ENCODE measurements at regions not wholly inside any gene's neighbourhood (a gene's known extent, or its start where the extent isn't known, plus 50 kb on each side); places are given as distances from the start of the nearest gene placed in this dataset.
"Not testable (repeated sequence)": the region's sequence is repeated elsewhere in the genome, so short reads cannot be mapped to it uniquely, and the experiment has no call there.

DNA sequence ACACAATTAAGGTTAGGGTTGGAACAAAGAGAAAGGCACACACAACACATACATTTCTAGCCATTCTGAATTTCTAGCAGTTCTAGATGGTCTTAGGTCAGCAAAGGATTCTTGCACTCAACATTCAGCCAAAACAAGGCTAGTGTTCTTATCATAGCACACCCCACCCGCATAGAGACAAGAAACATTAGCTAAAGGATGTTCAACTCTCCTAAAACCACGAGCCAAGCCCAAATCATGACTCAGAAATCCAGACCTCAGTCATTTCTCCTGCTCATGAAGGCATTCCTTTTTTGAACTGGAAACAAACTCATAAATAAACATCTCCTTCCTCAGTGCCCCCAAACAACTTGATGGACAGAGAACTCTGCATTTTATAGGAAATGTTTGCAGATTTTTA, 293.0 kb upstream of the NOTCH2NLA start:
- H3K36me3 Mint-ChIP-seq (ENCODE audit: low read depth); ATAC-seq (ENCODE audit: low read depth); H3K4me1 Mint-ChIP-seq; H3K9me3 Mint-ChIP-seq; DNase-seq; intact Hi-C loops (cut with micrococcal nuclease); H3K4me3 Mint-ChIP-seq; CTCF ChIA-PET; POLR2A ChIA-PET; H3K27me3 Mint-ChIP-seq; H3K27ac Mint-ChIP-seq: not testable (repeated sequence)

DNA sequence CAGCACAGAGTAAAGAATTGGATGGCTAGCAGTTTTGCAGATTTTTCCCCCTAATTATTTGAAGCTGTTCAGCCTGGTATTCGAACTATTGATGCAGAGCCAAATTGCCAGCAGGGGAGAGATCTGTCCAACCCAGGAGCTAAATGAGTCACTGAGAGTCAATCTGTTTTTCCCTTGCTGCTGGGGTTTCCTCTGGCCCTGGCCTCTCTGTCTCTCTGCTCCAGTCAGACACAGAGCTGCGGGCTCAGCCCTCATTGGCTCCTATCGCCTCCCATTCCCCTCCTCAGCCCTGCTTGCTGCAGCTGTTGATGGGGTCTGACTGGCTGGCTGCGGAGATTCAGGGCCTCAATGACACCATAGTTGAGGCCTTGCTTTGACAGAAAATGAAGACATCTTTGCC, 284.9 kb upstream of the NOTCH2NLA start:
- H3K9me3 Mint-ChIP-seq; H3K36me3 Mint-ChIP-seq (ENCODE audit: low read depth); intact Hi-C loops (cut with micrococcal nuclease); DNase-seq; ATAC-seq (ENCODE audit: low read depth); H3K27ac Mint-ChIP-seq; H3K4me3 Mint-ChIP-seq; CTCF ChIA-PET; POLR2A ChIA-PET; H3K4me1 Mint-ChIP-seq; H3K27me3 Mint-ChIP-seq: not testable (repeated sequence)

DNA sequence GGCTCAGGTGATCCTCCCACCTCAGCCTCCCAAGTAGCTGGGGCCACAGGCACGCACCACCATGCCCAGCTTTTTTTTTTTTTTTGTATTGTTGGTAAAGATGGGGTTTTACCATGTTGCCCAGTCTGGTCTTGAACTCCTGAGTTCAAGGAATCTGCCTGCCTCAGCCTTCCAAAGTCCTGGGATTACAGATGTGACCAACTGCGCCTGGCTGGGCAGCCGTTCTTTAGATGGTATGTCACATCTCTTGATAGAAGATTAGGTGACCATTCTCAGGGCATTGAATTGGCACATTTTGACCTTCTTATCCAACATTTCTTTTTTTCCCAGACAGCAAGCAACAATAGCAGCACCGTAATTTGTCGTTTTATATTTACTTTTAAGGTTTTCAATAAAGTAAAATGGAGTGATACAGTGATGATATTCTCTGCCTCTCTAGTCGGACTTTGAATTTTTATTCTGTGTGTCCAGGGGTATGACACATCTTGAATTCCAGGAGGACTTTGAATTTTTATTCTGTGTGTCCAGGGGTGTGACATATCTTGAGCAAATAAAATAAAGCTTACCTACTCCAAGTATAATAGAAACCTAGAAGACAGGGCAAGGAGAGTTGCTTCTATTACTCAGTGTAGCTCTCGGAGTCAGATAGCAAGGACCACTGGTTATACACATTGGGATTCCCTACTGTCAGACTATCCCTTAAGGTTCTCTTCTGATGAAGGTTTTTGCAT, 282.4 kb upstream of the NOTCH2NLA start:
- H3K27me3 Mint-ChIP-seq; CTCF ChIA-PET; H3K9me3 Mint-ChIP-seq; POLR2A ChIA-PET; H3K4me3 Mint-ChIP-seq; H3K36me3 Mint-ChIP-seq (ENCODE audit: low read depth); intact Hi-C loops (cut with micrococcal nuclease); ATAC-seq (ENCODE audit: low read depth); H3K4me1 Mint-ChIP-seq; H3K27ac Mint-ChIP-seq; DNase-seq: not testable (repeated sequence)

DNA sequence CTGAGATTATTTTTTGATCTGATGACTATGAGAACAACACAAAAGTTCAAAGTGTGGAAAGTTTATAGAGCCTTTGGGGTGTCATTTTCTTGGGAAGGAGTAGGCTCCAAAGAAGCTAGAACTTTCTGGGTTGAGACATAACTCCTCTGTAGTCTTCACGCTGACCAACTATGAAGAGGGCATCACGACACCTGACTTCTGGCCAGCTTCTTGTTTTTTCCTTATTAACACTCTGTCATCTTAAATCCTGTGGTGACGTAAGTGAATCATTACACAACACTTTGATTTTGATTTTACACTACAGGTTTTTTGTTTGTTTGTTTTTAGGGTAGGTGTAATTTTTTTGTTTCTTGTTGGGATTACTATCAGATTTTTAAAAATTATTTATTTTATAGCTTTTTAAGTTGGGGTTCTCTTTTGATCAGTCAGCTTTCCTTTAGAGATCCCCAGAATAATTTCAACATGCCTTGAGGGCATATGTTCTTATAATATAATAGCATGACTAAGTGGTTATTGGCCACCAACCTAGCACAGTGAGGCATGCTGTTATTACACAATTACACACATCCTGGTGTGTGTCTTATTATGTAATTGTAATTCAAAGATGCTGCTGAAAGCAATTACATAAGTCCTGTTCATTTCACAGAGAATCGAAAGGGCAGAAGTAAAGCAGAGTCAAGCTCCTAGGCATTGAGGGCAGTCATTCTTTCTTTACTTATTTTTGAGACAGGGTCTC, 281.6 kb upstream of the NOTCH2NLA start:
- DNase-seq; H3K4me1 Mint-ChIP-seq; intact Hi-C loops (cut with micrococcal nuclease); H3K9me3 Mint-ChIP-seq; H3K27me3 Mint-ChIP-seq; POLR2A ChIA-PET; H3K4me3 Mint-ChIP-seq; ATAC-seq (ENCODE audit: low read depth); CTCF ChIA-PET; H3K36me3 Mint-ChIP-seq (ENCODE audit: low read depth); H3K27ac Mint-ChIP-seq: not testable (repeated sequence)

DNA sequence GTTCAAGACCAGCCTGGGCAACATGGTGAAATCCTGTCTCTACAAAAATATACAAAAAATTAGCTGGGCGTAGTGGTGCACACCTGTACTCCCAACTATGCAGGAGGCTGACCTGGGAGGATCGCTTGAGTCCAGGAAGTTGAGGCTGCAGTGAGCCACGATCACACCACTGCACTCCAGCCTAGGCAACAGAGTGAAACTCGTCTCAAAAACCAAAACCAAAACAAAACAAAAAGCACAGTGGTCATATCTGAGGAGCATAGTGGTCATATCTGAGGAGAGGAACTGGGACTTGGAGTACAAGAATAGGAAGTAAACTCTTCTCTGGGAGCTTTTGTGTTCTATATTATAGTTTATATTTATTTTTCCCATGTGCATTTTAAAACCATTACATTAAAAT, 275.3 kb upstream of the NOTCH2NLA start:
- intact Hi-C loops (cut with micrococcal nuclease); POLR2A ChIA-PET; ATAC-seq (ENCODE audit: low read depth); H3K36me3 Mint-ChIP-seq (ENCODE audit: low read depth); H3K27ac Mint-ChIP-seq; H3K27me3 Mint-ChIP-seq; H3K4me3 Mint-ChIP-seq; H3K9me3 Mint-ChIP-seq; H3K4me1 Mint-ChIP-seq; CTCF ChIA-PET; DNase-seq: not testable (repeated sequence)

DNA sequence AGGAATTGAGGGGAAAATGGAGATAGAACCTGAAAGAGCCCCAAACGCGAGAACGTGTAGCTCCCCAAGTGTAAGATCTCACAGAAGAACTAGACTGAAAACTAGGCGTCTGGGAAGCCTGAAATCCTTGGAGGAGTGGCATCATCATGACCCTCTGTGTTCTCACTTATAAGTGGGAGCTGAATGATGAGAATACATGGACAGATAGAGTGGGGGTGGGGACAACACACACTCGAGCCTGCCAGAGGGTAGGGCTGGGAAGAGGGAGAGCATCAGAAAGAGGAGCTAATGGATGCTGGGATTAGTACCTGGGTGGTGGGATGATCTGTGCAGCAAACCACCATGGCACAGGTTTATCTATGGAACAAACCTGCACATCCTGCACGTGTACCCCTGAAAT, 258.7 kb upstream of the NOTCH2NLA start:
- H3K4me3 Mint-ChIP-seq; H3K4me1 Mint-ChIP-seq; H3K27me3 Mint-ChIP-seq; intact Hi-C loops (cut with micrococcal nuclease); ATAC-seq (ENCODE audit: low read depth); H3K36me3 Mint-ChIP-seq (ENCODE audit: low read depth); H3K9me3 Mint-ChIP-seq; DNase-seq; CTCF ChIA-PET; H3K27ac Mint-ChIP-seq; POLR2A ChIA-PET: not testable (repeated sequence)

DNA sequence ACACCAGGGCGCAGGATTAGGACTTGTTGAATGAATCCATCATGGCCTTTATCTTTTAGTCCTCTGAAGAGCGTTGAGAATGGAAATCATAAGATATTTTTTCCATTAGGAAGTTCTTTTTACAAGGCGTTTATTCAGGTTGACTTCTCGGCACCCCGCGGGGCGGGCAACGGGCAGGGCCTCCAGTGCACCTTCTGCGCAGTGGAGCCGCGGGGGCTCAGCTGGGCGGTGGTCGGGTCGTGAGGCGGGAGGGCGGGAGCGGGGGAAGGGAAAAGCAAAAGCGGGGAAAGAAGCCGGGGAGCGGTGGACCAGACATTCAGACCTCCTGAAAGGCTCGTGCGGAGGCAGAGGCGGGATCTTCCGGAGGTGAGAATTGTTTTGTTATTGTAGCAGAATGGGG, 258.3 kb upstream of the NOTCH2NLA start:
- H3K4me1 Mint-ChIP-seq; CTCF ChIA-PET; H3K27me3 Mint-ChIP-seq; H3K27ac Mint-ChIP-seq; H3K9me3 Mint-ChIP-seq; H3K36me3 Mint-ChIP-seq (ENCODE audit: low read depth); DNase-seq; ATAC-seq (ENCODE audit: low read depth); intact Hi-C loops (cut with micrococcal nuclease); H3K4me3 Mint-ChIP-seq; POLR2A ChIA-PET: not testable (repeated sequence)

DNA sequence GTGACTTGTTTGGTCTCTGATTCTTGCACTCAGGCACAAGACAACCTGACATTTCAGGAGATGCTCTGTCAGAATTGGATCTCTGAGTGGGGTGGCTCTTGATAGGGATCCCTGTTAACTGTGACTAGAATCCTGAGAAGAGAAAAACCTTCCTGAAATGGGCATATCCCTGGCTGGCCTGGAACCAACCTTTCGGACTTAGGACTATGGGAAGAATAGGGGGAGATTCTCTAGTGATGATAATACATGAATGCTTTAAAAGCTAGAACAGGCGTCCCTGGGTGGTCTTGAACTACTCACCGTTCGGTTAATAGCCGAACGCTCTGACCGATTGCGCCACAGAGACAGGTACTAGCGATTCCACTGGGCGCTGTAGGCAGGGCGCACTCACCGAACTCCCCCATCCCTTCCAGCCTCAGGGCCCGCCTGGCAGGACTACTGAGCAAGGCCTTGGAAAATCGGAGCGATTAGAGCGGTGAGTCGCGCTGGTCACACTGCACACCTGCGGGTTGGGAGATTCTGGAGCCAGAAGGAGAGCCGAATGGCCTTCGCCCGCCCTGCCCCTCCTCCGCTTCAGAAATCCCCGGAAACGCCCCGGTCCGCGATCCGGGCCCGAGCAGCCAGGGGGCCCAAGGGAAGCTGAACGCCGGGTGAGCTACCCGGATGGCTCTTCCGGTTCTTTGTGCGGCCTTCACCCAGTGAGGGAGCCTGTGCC, 257.6 kb upstream of the NOTCH2NLA start:
- H3K4me3 Mint-ChIP-seq; DNase-seq; H3K27me3 Mint-ChIP-seq; CTCF ChIA-PET; POLR2A ChIA-PET; ATAC-seq (ENCODE audit: low read depth); H3K9me3 Mint-ChIP-seq; H3K36me3 Mint-ChIP-seq (ENCODE audit: low read depth); H3K27ac Mint-ChIP-seq; intact Hi-C loops (cut with micrococcal nuclease); H3K4me1 Mint-ChIP-seq: not testable (repeated sequence)

DNA sequence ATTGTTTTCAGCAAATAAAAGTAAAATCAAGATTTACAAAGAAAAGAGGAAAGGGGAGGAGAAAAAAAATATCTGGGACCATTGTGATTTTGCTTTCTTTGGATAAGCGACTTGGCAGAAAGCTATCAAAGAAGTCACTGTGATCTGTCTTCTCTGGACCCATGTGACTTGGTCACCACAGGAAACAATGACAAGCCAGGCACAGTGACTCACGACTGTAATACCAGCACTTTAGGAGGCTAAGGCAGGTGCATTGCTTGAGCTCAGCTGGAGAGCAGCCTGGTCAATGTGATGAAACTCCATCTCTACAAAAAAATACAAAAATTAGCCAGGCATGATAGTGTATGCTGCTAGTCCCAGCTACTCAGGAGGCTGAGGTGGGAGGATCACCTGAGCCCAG, 255.4 kb upstream of the NOTCH2NLA start:
- ATAC-seq (ENCODE audit: low read depth); CTCF ChIA-PET; DNase-seq; H3K4me3 Mint-ChIP-seq; POLR2A ChIA-PET; H3K36me3 Mint-ChIP-seq (ENCODE audit: low read depth); H3K9me3 Mint-ChIP-seq; H3K27me3 Mint-ChIP-seq; H3K4me1 Mint-ChIP-seq; H3K27ac Mint-ChIP-seq; intact Hi-C loops (cut with micrococcal nuclease): not testable (repeated sequence)

DNA sequence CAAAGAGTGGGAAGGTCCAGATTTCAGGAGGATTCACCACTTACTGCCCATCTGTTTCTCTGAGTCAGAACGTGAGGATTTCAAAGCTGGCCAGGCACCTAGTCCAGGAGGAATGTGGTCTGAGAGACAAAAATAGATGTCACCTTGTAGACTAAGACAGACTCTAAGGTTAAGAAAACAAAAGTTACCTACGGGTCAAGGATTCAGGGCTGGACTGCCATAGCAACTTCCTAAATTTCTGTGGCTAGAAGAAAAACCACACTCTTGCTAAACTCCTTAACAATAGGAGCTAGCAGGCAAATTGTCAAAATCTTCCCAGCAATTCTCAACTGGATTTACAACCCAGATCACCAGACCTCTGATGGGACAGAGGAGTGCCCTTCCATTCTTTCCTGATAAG, 250.4 kb upstream of the NOTCH2NLA start:
- H3K27ac Mint-ChIP-seq; intact Hi-C loops (cut with micrococcal nuclease); POLR2A ChIA-PET; H3K4me1 Mint-ChIP-seq; CTCF ChIA-PET; H3K27me3 Mint-ChIP-seq; H3K9me3 Mint-ChIP-seq; H3K4me3 Mint-ChIP-seq; DNase-seq; H3K36me3 Mint-ChIP-seq (ENCODE audit: low read depth); ATAC-seq (ENCODE audit: low read depth): not testable (repeated sequence)

DNA sequence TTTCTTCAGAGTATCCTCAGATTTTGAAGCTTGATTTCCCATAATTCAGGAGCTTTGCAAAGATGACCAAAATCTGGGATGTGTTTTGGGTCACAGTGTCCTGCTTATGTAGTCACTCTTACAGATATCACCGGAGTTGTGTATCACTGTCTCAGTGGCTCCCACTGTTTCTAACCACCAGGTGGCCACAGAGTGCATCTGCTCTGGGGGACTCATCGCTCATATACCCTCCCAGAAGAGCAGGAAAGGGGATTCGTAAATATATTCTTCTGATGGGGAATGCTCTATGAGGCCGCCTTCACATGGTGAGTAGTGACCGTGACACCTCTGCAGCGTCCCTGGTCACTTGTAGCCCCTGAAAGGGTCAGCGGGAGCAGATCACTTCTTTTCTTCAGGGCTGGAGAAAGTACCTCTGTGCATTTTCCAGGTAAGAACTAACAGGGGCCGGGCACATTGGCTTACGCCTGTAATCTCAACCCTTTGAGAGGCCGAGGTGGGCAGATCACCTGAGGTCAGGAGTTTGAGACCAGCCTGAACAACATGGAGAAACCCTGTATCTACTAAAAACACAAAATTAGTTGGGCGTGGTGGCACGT, 249.4 kb upstream of the NOTCH2NLA start:
- H3K9me3 Mint-ChIP-seq; DNase-seq; H3K27me3 Mint-ChIP-seq; H3K27ac Mint-ChIP-seq; intact Hi-C loops (cut with micrococcal nuclease); ATAC-seq (ENCODE audit: low read depth); H3K36me3 Mint-ChIP-seq (ENCODE audit: low read depth); H3K4me3 Mint-ChIP-seq; POLR2A ChIA-PET; CTCF ChIA-PET; H3K4me1 Mint-ChIP-seq: not testable (repeated sequence)

DNA sequence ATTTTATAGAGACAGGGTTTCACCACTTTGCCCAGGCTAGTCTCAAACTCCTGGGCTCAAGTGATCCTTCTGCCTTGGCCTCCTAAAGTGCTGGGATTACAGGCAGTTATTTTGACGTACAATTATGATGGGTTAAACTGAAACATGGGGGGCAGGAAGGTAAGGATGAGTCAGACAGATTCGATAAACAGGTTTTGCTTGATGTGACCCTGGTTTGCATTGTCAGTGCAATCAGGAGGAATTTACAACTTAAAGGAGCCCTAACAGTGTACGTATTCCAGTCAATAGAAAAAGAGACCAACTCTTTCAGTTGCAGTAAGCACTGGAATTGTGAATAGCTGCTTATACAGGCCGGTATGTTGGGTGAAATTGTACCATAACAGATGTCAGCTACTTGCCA, 246.3 kb upstream of the NOTCH2NLA start:
- H3K36me3 Mint-ChIP-seq (ENCODE audit: low read depth); H3K27ac Mint-ChIP-seq; H3K9me3 Mint-ChIP-seq; intact Hi-C loops (cut with micrococcal nuclease); H3K4me3 Mint-ChIP-seq; H3K4me1 Mint-ChIP-seq; H3K27me3 Mint-ChIP-seq; CTCF ChIA-PET; ATAC-seq (ENCODE audit: low read depth); POLR2A ChIA-PET; DNase-seq: not testable (repeated sequence)

All from activated B cell treated with CpG ODN at 0.5 μM for 24 hours (primary cell).